IMR-90 (cell line): ENCODE measurements at regions not wholly inside any gene's neighbourhood (a gene's known extent, or its start where the extent isn't known, plus 50 kb on each side); places are given as distances from the start of the nearest gene placed in this dataset.

ENCODE experiments used
- ATAC-seq: fragments of 200-7000 bp; cut with Tn5 transposase; 2 replicates; pipeline ENCODE4 v1.9.1; 2020; ENCODE audit warnings: low read depth, mild to moderate bottlenecking, moderate library complexity
- BruUV-seq: library from RNA; stranded (reverse); fragments of 400-500 nt; replicated peaks from 2 replicates; lab custom pipeline; 2021; lab: Mats Ljungman, UMichigan
- CTCF ChIA-PET: fragments of 300-600 bp; formaldehyde crosslinking; extraction: SDS; loops from one replicate; lab custom pipeline; 2021; ENCODE audit warnings: antibody characterized with exemption; lab: Yijun Ruan, JAX
- POLR2A ChIA-PET: fragments of 300-600 bp; sonication (Branson Sonifier 250); formaldehyde crosslinking; loops from one replicate; lab custom pipeline; 2022; ENCODE audit warnings: antibody characterized with exemption; ENCODE audit not compliant: unreplicated experiment; lab: Charles Lee
- DNase-seq: peaks from one replicate; pipeline ENCODE4 v3.0.0; 2013
- H2AFZ ChIP-seq: replicated peaks from 2 replicates; pipeline ENCODE3; 2013; ENCODE audit warnings: low read length, mild to moderate bottlenecking; ENCODE audit not compliant: poor library complexity
- H2AK5ac ChIP-seq: 2 replicates; pipeline ENCODE4 v1.6.1; 2013; ENCODE audit warnings: low read depth, low read length, inconsistent platforms
- H2AK9ac ChIP-seq: replicated peaks from 2 replicates; pipeline ENCODE3; 2013; ENCODE audit warnings: mild to moderate bottlenecking, low read depth, low read length, moderate library complexity; ENCODE audit not compliant: poor library complexity
- H2BK120ac ChIP-seq: 2 replicates; pipeline ENCODE4 v1.6.1; 2013; ENCODE audit warnings: low read depth, low read length, inconsistent platforms
- H2BK15ac ChIP-seq: 3 replicates; pipeline ENCODE4 v1.6.1; 2013; ENCODE audit warnings: low read depth, low read length, inconsistent platforms
- H2BK20ac ChIP-seq: 2 replicates; pipeline ENCODE4 v1.6.1; 2013; ENCODE audit warnings: low read depth, mild to moderate bottlenecking, inconsistent platforms, low read length, moderate library complexity
- H2BK5ac ChIP-seq: 2 replicates; pipeline ENCODE4 v1.6.1; 2013; ENCODE audit warnings: mild to moderate bottlenecking, low read depth, low read length, inconsistent platforms; ENCODE audit not compliant: poor library complexity, severe bottlenecking
- H3K14ac ChIP-seq: replicated peaks from 2 replicates; pipeline ENCODE4 v1.6.1; 2013; ENCODE audit warnings: low read depth, low read length, inconsistent platforms
- H3K18ac ChIP-seq: 2 replicates; pipeline ENCODE4 v1.6.1; 2013; ENCODE audit warnings: low read depth, low read length, control low read depth
- H3K23ac ChIP-seq: 2 replicates; pipeline ENCODE4 v1.6.1; 2013; ENCODE audit warnings: low read depth, low read length, inconsistent platforms
- H3K27ac ChIP-seq: 2 replicates; pipeline ENCODE4 v1.5.1; 2013; ENCODE audit warnings: mild to moderate bottlenecking, control low read depth, low read length; ENCODE audit not compliant: insufficient read depth
- H3K27me3 ChIP-seq: 2 replicates; pipeline ENCODE4 v1.6.1; 2013; ENCODE audit warnings: low read length; ENCODE audit not compliant: control insufficient read depth, insufficient read depth
- H3K36me3 ChIP-seq: 2 replicates; pipeline ENCODE4 v1.6.1; 2013; ENCODE audit warnings: low read length, mixed read lengths; ENCODE audit not compliant: control insufficient read depth, insufficient read depth
- H3K4ac ChIP-seq: 2 replicates; pipeline ENCODE4 v1.6.1; 2013; ENCODE audit warnings: low read depth, low read length, inconsistent platforms
- H3K4me1 ChIP-seq: 2 replicates; pipeline ENCODE4 v1.6.1; 2013; ENCODE audit warnings: low read length, mixed read lengths; ENCODE audit not compliant: control insufficient read depth, insufficient read depth
- H3K4me2 ChIP-seq: 2 replicates; pipeline ENCODE4 v1.6.1; 2013; ENCODE audit warnings: low read depth, mild to moderate bottlenecking, control low read depth, low read length, moderate library complexity
- H3K4me3 ChIP-seq: 2 replicates; pipeline ENCODE4 v1.5.1; 2013; ENCODE audit warnings: low read depth, mild to moderate bottlenecking, control low read depth, low read length, moderate library complexity; ENCODE audit not compliant: insufficient read depth
- H3K56ac ChIP-seq: 2 replicates; pipeline ENCODE4 v1.6.1; 2013; ENCODE audit warnings: low read length, inconsistent platforms; ENCODE audit not compliant: insufficient read depth; ENCODE audit errors: extremely low read depth
- H3K79me1 ChIP-seq, 2 experiments: 2 replicates each; pipeline ENCODE4 v1.6.1; 2013; ENCODE audit warnings: low read length in 2 of 2, inconsistent platforms in 1 of 2, low read depth in 1 of 2
- H3K9ac ChIP-seq: 2 replicates; pipeline ENCODE4 v1.6.1; 2013; ENCODE audit warnings: low read depth, low read length, control low read depth
- H3K9me1 ChIP-seq: 2 replicates; pipeline ENCODE4 v1.6.1; 2013; ENCODE audit warnings: low read length, inconsistent platforms; ENCODE audit not compliant: insufficient read depth
- H3K9me3 ChIP-seq: 2 replicates; pipeline ENCODE4 v1.6.1; 2013; ENCODE audit warnings: low read length; ENCODE audit not compliant: control insufficient read depth, insufficient read depth
- H4K20me1 ChIP-seq: 2 replicates; pipeline ENCODE4 v1.6.1; 2013; ENCODE audit warnings: low read length, inconsistent platforms; ENCODE audit not compliant: insufficient read depth
- H4K5ac ChIP-seq: 2 replicates; pipeline ENCODE4 v1.6.1; 2013; ENCODE audit warnings: mild to moderate bottlenecking, low read depth, low read length, control low read depth
- H4K8ac ChIP-seq, 2 experiments: 2 replicates each; pipeline ENCODE4 v1.6.1; 2013; ENCODE audit warnings: low read depth in 2 of 2, low read length in 2 of 2, control low read depth in 1 of 2, inconsistent platforms in 1 of 2
- H4K91ac ChIP-seq: 2 replicates; pipeline ENCODE4 v1.6.1; 2013; ENCODE audit warnings: low read depth, low read length, inconsistent platforms; ENCODE audit not compliant: insufficient read depth
- BHLHE40 ChIP-seq: fragments of 150-350 bp; IDR thresholded peaks from 2 replicates; pipeline ENCODE4 v1.6.1; 2016; ENCODE audit warnings: mild to moderate bottlenecking, low read depth, low read length
- CEBPB ChIP-seq: IDR thresholded peaks from 2 replicates; pipeline ENCODE4 v1.6.1; 2012; ENCODE audit warnings: low read depth, low read length, improper control_type of control experiment
- CHD1 ChIP-seq: IDR thresholded peaks from 2 replicates; pipeline ENCODE4 v1.6.1; 2012; ENCODE audit warnings: low read depth, low read length, improper control_type of control experiment
- ELK1 ChIP-seq: fragments of 150-350 bp; IDR thresholded peaks from 2 replicates; pipeline ENCODE4 v1.6.1; 2016; ENCODE audit warnings: low read depth, mild to moderate bottlenecking, low read length, moderate library complexity, borderline replicate concordance
- FOS ChIP-seq: fragments of 150-350 bp; IDR thresholded peaks from 2 replicates; pipeline ENCODE4 v1.6.1; 2016; ENCODE audit warnings: low read depth, low read length
- MAZ ChIP-seq: IDR thresholded peaks from 2 replicates; pipeline ENCODE4 v1.6.1; 2012; ENCODE audit warnings: low read depth, mild to moderate bottlenecking, low read length, improper control_type of control experiment, moderate library complexity, borderline replicate concordance
- NFE2L2 ChIP-seq: fragments of 150-350 bp; IDR thresholded peaks from 2 replicates; pipeline ENCODE4 v1.6.1; 2016; ENCODE audit warnings: low read depth, mild to moderate bottlenecking, low read length
- POLR2A ChIP-seq: IDR thresholded peaks from 2 replicates; pipeline ENCODE4 v1.6.1; 2012; ENCODE audit warnings: mild to moderate bottlenecking, low read depth, low read length
- RAD21 ChIP-seq: IDR thresholded peaks from 2 replicates; pipeline ENCODE4 v1.6.1; 2012; ENCODE audit warnings: low read length, improper control_type of control experiment
- RCOR1 ChIP-seq: IDR thresholded peaks from 2 replicates; pipeline ENCODE4 v1.6.1; 2012; ENCODE audit warnings: mild to moderate bottlenecking, low read length, improper control_type of control experiment; ENCODE audit not compliant: insufficient replicate concordance
- SMC3 ChIP-seq: fragments of 150-350 bp; IDR thresholded peaks from 2 replicates; pipeline ENCODE4 v1.6.1; 2016; ENCODE audit warnings: low read depth, mild to moderate bottlenecking, antibody characterized with exemption, low read length, moderate library complexity
- WGBS, 2 experiments: methylation state at CpG; one replicate each; pipeline versions ENCODE4 v1.1.5 to v1.1.7; 2013; ENCODE audit warnings: missing lambda C conversion rate in 2 of 2; ENCODE audit not compliant: insufficient read length in 1 of 2; ENCODE audit errors: extremely low coverage in 2 of 2; 5-methylcytosine and 5-hydroxymethylcytosine counted together
- dilution Hi-C: fragments of 300-500 bp; cut with HindIII; formaldehyde crosslinking; loops from one replicate; pipeline ENCODE4 v1.14.3; 2018; ENCODE audit warnings: low sequenced_read_pairs; ENCODE audit not compliant: unreplicated experiment
- in situ Hi-C: fragments of 300-500 bp; cut with MboI; formaldehyde crosslinking; loops from 3 replicates; pipeline ENCODE4 v1.14.3; 2019; ENCODE audit warnings: low sequenced_read_pairs, inconsistent platforms, mixed read lengths
- intact Hi-C: fragments of 100-400 bp; cut with micrococcal nuclease; formaldehyde crosslinking; loops from 2 replicates; pipeline ENCODE4 v1.10.0; 2022

DNA sequence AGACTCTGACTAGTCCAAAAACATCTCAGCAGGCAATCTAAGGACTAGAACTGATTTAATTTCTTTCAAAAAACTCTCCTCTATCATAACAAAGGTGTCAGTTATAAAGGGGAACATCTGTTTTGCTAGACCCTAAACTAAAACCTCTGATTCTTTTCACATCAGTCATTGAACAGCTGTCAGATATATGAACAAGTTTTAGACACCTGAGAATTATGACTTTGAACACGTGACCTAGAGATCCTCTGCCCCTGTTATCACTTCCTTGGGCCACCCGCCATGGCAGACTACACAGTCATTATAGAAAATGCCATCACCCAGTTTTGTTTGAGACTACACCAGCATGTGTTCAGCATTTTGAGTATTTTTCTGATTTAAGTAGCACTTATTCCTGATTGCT is 282.3 kb upstream of the TBL1XR1 start:
- BruUV-seq: no TSS peak
- Histone ChIP-seq H2AK5ac (no peak overlapping the region), H2BK20ac (0 out of 2 replicates have a peak overlapping the region, but pooled peaks have one; percentile 2), H3K4me3 (no peak overlapping the region), H2BK15ac (no peak overlapping the region; the same call in 2 of the 3 replicates), H3K4me2 (no peak overlapping the region), H3K4me1 (peaks cover 8% of the 10 kb centered on the region), H2BK5ac (no peak overlapping the region), H4K8ac (no peak overlapping the region), H3K18ac (peak overlapping the region; percentile 77), H4K91ac (no peak overlapping the region), H3K56ac (no peak overlapping the region), H3K79me1 (no peaks in the 10 kb centered on the region), H3K9me3 (no peaks in the 10 kb centered on the region), H3K23ac (no peak overlapping the region), H3K27me3 (no peaks in the 10 kb centered on the region), H3K9me1 (no peaks in the 10 kb centered on the region), H3K36me3 (no peaks in the 10 kb centered on the region), H2BK120ac (peak overlapping the region; percentile 22), H3K4ac (0 out of 2 replicates have a peak overlapping the region, but pooled peaks have one; percentile 18), H4K20me1 (no peaks in the 10 kb centered on the region), H3K9ac (no peak overlapping the region), H2AFZ (no peak overlapping the region), H2AK9ac (no peak overlapping the region), H3K14ac (no peak overlapping the region), H3K27ac (no peak overlapping the region), H4K5ac (peak overlapping the region; percentile 69; the same call in 1 of the 2 replicates)
- 90% methylated on average over 2 of the region's 2 CpGs; no CpG with 5 or more reads in 1 of the 2 experiments for WGBS, 2 experiments
- in situ Hi-C loops (no loop called here), dilution Hi-C loops (no loop called here), intact Hi-C loops (loop anchor here (2.0 to 10.0 kb wide), 3 partner anchors 118 to 425 kb away; no protein-coding TSS in a partner anchor)
- no peak for TF ChIP-seq RCOR1
- no peak for TF ChIP-seq NFE2L2
- no peak for TF ChIP-seq POLR2A
- no peak for TF ChIP-seq CEBPB
- no peak for TF ChIP-seq RAD21
- no peak for TF ChIP-seq MAZ
- TF ChIP-seq SMC3: no peak
- TF ChIP-seq FOS: no peak
- TF ChIP-seq ELK1: no peak
- no peak for TF ChIP-seq CHD1
- TF ChIP-seq BHLHE40: no peak
- ATAC-seq (no peak), DNase-seq (no peak)
- CTCF ChIA-PET: no interaction called here
- POLR2A ChIA-PET: no interaction called here
